ENCODE measurements at regions not wholly inside any gene's neighbourhood (a gene's known extent, or its start where the extent isn't known, plus 50 kb on each side); places are given as distances from the start of the nearest gene placed in this dataset.

GRCh38 chr4:155552180-155552579 lies 114.5 kb upstream of the GUCY1A1 start:
- DNase-seq (ENCODE audit: low read depth): no peak

GRCh38 chr4:155548173-155548572 lies 118.5 kb upstream of the GUCY1A1 start:
- DNase-seq (ENCODE audit: low read depth): no peak

DNA sequence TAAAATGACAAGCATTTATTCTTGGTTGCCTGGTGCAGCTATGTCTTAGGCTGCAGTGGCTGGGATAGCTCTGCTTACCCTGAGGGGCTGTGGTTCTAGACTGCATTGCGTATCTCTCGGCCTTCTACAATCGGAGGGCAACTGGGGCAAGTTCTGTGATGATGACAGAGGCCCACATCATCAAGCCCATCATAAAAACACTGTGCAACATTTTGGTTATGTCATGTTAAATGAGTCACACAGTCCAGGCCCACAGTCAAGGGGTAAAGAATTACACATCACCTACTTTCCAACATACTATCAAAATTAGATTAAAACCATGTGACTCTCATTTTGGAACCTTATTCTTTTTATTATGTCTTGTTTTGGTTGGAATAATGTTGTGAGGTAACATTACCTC lies 120.2 kb upstream of the GUCY1A1 start:
- no peak for DNase-seq (ENCODE audit: low read depth)

DNA sequence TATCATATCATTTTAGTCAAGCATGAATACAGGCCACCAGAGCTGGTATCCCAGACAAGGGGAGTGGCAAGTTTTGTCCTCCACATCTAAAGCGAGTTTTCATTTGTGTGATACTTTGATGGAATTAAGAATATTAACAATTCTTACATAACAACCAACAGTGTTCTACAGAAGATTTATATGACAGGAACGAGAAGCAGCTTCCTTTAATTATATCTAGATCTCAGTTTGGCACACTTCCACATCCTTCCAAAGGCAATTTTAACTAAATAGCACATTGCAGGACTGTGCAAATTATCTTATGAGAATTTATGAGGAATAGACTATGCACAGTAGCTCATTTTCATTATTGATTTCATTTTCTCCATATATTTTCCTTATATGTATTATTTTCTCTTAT lies 121.2 kb upstream of the GUCY1A1 start:
- no peak for DNase-seq (ENCODE audit: low read depth)

- no peak for DNase-seq (ENCODE audit: low read depth)
Observed at GRCh38 chr4:155544547-155544946, 122.1 kb upstream of the GUCY1A1 start.

GRCh38 chr4:155543126-155543765 lies 123.4 kb upstream of the GUCY1A1 start:
- DNase-seq (ENCODE audit: low read depth): no peak

- DNase-seq (ENCODE audit: low read depth): no peak
Observed at GRCh38 chr4:155542415-155542814, 124.2 kb upstream of the GUCY1A1 start.

DNA sequence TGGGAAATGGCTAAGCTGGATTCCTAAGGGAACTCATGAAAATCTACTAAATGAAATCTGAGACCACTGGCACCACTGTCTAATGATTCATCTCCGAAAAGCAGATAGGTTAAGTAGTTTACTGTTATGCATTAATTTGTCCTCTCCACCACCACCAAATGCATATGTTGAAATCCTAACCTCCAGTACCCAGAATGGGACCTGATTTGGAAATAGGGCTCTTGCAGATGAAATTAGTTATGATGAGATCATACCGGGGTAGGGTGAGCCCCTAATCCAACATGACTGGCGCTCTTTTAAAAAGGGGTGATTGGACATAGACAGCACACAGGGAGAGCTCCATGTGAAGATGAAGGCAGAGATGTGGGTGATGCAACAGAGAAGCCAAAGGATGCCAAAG lies 124.9 kb upstream of the GUCY1A1 start:
- no peak for DNase-seq (ENCODE audit: low read depth)

- DNase-seq (ENCODE audit: low read depth): no peak
Observed at GRCh38 chr4:155540698-155541097, 126.0 kb upstream of the GUCY1A1 start.

- DNase-seq (ENCODE audit: low read depth): no peak
Observed at GRCh38 chr4:155539746-155540145, 126.9 kb upstream of the GUCY1A1 start.

DNA sequence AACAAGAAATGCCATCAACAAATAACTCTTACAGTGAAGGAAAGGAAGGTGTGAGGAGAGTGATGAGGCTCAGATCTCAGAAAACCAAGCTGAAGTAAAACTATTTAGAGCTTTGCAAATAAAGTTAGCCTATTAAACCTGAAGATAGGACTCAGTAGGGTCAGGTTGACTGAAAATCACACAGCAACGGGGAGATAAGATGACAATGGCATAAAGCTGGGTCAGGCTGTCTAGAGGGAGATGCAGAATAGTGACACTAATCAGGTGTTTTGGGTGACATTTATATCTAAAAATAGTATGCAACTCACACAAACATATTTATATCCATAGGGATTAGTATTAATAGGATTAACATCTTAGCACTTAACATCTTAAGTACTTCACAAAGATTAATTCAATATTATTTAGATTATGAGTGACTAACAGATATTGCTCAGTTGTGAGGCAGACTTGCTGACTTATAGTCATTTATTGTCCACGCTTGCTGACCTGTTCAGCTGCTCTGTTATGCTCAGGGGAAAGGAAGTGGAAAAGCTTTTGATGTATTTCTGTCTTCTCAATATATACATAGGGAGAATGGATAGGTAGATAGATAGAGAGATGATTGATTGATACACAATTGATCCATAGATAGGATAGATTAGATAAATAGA lies 130.7 kb upstream of the GUCY1A1 start:
- no peak for DNase-seq (ENCODE audit: low read depth)

- no peak for DNase-seq (ENCODE audit: low read depth)
Observed at GRCh38 chr4:155532373-155533085, 134.1 kb upstream of the GUCY1A1 start.

GRCh38 chr4:155530857-155531256 lies 135.8 kb upstream of the GUCY1A1 start:
- no peak for DNase-seq (ENCODE audit: low read depth)

GRCh38 chr4:155530290-155530689 lies 136.4 kb upstream of the GUCY1A1 start:
- DNase-seq (ENCODE audit: low read depth): no peak

DNA sequence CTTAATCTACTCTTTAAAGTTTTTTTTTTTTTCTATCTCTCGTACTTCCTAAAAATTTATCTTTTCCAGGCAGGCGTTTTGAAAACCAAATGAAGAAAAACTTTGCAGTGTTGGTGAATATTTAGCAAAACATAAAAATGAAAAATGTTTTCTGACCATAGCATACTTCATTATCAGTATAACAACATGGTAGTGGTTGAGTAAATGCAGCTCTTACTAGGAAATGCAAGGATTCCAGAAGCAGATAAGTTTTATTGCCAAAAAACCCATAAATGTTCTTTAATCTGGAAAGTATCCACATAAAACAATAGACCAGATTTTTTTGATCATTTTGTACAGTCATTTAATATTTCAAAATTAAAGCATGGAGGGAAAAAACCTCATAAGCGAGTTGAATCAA lies 136.9 kb upstream of the GUCY1A1 start:
- DNase-seq (ENCODE audit: low read depth): no peak

DNA sequence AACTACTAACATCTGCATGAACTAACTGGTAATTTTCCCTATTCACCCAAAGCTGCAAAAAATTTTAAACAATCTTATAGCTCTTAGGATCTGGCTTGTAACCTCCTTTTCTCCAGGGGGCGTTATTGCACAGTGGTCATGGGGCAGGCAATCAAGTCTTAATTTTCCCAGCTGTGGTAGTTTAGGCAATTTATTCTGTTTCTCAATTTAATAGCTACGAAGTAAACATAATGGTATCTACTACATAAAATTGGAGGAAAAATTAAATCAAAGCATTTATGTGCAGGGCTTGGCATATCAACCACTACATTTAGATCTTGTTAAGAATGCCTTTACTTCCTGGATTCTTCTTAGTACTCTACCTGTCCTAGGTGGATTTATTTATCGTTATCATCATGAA lies 137.4 kb upstream of the GUCY1A1 start:
- no peak for DNase-seq (ENCODE audit: low read depth)

GRCh38 chr4:155526452-155527169 lies 140.0 kb upstream of the GUCY1A1 start:
- no peak for DNase-seq (ENCODE audit: low read depth)

DNA sequence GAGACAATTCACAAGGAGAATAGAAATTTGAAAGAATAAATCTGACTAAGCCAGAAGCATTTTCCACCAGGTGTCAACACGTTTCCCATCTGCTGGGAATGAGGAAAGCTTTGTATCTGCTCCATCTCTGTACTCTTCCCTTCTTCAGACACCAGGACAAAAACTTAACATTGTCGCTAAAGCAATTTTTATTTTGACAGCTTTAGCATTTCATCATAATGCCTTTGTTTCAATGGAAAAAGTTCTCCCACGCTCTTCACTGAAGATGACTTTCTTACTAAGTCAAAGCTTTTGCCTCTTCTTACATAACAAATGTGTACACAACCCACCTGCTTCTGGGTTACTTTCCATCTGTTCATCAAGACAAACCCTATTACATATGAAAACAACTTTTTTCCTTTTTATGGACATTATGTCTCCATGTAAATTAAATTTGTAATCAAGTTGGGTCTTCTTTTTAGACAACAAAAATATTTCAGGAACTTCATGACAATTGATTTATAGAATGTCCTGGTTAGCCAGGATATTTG lies 141.7 kb upstream of the GUCY1A1 start:
- DNase-seq (ENCODE audit: low read depth): no peak

GRCh38 chr4:155523358-155523757 lies 143.3 kb upstream of the GUCY1A1 start:
- DNase-seq (ENCODE audit: low read depth): no peak

DNA sequence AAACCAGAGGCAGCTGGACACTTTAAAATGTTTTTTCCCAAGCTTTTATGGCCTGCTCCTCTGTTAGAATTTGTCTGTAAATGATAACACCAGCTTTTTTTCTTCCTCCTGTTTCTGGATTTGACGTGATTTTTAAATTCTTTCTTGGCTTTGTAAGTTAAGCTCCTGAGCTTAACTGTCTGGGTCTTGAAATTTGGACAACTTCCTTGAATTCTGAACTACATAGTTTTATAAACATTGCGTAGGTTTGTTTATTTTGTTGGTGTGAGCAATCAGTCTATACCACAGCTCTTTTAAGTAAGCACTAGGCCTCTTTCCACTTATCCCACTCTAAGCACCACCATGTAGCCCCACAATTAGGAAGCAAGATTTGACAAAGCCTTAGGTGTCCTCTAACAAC lies 144.4 kb upstream of the GUCY1A1 start:
- DNase-seq (ENCODE audit: low read depth): no peak

DNA sequence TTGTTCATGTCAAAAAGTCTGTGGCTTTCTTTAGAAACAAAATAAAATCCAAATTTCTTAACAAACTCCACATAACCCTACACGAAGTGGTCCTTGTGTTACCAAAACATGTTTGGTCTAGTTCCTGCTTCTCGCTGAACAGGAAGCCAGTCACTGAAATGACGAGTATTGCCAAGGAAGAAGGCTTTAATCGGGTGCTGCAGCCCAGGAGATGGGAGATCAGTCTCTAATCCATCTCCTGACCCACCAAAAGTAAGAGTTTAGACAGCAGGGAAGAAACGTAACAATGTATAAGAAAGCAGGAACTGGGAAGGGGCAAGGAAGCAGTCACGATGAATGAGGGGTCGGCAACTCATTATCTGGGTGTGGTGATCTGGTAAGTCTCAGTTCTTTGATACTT lies 144.6 kb upstream of the MAP9 start:
- DNase-seq (ENCODE audit: low read depth): no peak

DNA sequence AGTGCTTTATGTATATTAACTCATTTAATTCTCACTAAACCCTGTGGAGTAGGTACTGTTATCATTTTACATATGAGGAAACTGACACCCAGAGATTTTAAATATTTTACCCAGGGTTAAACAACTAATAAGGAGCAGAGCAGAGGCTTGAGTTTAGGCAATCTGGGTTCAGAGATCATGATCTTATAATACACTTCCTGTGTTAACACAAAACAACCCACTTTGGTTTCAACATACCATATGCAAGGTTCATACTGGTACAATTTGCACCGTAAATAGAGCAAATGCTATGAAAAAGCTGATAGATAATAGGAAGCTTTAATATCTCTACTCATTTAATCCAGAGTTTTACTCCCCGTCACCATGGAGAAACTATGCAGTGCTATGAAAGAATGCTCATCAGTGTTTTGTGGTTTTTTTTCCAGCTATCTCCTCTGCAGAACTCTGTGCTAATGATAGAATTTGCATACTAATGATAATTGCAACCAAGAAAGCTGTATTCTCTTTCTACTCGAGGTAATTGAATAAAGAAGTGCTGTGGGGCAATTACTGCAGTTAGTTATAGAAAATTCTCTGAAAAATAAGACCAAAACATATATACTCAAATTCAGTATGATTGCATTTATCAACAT lies 138.8 kb upstream of the MAP9 start:
- no peak for DNase-seq (ENCODE audit: low read depth)

Measured in stimulated activated CD8-positive, alpha-beta memory T cell treated with anti-CD3 and anti-CD28 coated beads, Interleukin-7, amount 100 ng/mL, for 24 hours (primary cell).